H1 (cell line): ENCODE measurements at regions not wholly inside any gene's neighbourhood (a gene's known extent, or its start where the extent isn't known, plus 50 kb on each side); places are given as distances from the start of the nearest gene placed in this dataset.

Source experiments
- CTCF ChIA-PET: fragments of 300-600 bp; sonication (Branson Sonifier 250); formaldehyde crosslinking; loops from one replicate; lab custom pipeline; 2021; ENCODE audit not compliant: partially characterized antibody; lab: Charles Lee
- POLR2A ChIA-PET: fragments of 300-600 bp; sonication (Branson Sonifier 250); formaldehyde crosslinking; loops from one replicate; lab custom pipeline; 2021; ENCODE audit warnings: inconsistent platforms; ENCODE audit not compliant: partially characterized antibody; lab: Charles Lee
- DNase-seq, 2 experiments: peaks; one replicate each; pipeline versions ENCODE4 v3.0.0 to v3.0.0-alpha.2; 2010 to 2022; ENCODE audit warnings: low spot score in 2 of 2, low read depth in 1 of 2, mixed read lengths in 1 of 2
- FAIRE-seq: peaks from 2 replicates; lab custom pipeline; 2011; peaks lifted over from hg19 to GRCh38; lab: Jason Lieb, UNC
- H2AFZ ChIP-seq: 2 replicates; pipeline ENCODE4 v1.8.1; 2012; ENCODE audit warnings: low read length, inconsistent platforms
- H2AK5ac ChIP-seq: 2 replicates; pipeline ENCODE4 v1.6.1; 2013; ENCODE audit warnings: low read depth, low read length
- H2BK120ac ChIP-seq: replicated peaks from 2 replicates; pipeline ENCODE3; 2013; ENCODE audit warnings: low read depth, low read length, inconsistent platforms
- H2BK12ac ChIP-seq: 2 replicates; pipeline ENCODE4 v1.6.1; 2013; ENCODE audit warnings: low read depth, low read length
- H2BK15ac ChIP-seq: 2 replicates; pipeline ENCODE4 v1.6.1; 2013; ENCODE audit warnings: low read length
- H2BK20ac ChIP-seq: 2 replicates; pipeline ENCODE4 v1.6.1; 2013; ENCODE audit warnings: low read length
- H2BK5ac ChIP-seq: 2 replicates; pipeline ENCODE4 v1.6.1; 2013; ENCODE audit warnings: low read depth, low read length
- H3K14ac ChIP-seq: 2 replicates; pipeline ENCODE4 v1.6.1; 2013; ENCODE audit warnings: inconsistent platforms; ENCODE audit not compliant: insufficient read length
- H3K18ac ChIP-seq: 2 replicates; pipeline ENCODE4 v1.6.1; 2013; ENCODE audit warnings: low read length; ENCODE audit errors: extremely low read depth
- H3K23ac ChIP-seq: 2 replicates; pipeline ENCODE4 v1.6.1; 2013; ENCODE audit warnings: inconsistent platforms; ENCODE audit not compliant: insufficient read length
- H3K23me2 ChIP-seq: 2 replicates; pipeline ENCODE4 v1.6.1; 2013; ENCODE audit warnings: low read depth, low read length
- H3K27ac ChIP-seq: 2 replicates; pipeline ENCODE4 v1.6.1; 2011; ENCODE audit warnings: low read depth, low read length, inconsistent platforms
- H3K27me3 ChIP-seq, 4 experiments: replicated peaks in 1 of 4; 1 replicate in 1 of 4; 2 replicates in 3 of 4; pipeline versions ENCODE4 v1.6.1 to v1.8.1; 2011 to 2013; ENCODE audit warnings: low read length in 3 of 4, mild to moderate bottlenecking in 3 of 4, inconsistent platforms in 2 of 4, mixed read lengths in 2 of 4, moderate library complexity in 1 of 4; ENCODE audit not compliant: control insufficient read depth in 3 of 4, insufficient read depth in 3 of 4; ENCODE audit errors: extremely low read depth in 1 of 4
- H3K36me3 ChIP-seq, 4 experiments: 2 replicates each; pipeline versions ENCODE4 v1.6.1 to v1.8.1; 2011 to 2013; ENCODE audit warnings: mild to moderate bottlenecking in 4 of 4, low read length in 3 of 4, moderate library complexity in 2 of 4, control low read depth in 1 of 4, inconsistent platforms in 1 of 4; ENCODE audit not compliant: insufficient read depth in 4 of 4, control insufficient read depth in 2 of 4
- H3K4ac ChIP-seq: replicated peaks from 2 replicates; pipeline ENCODE3; 2013; ENCODE audit warnings: low read length, low read depth, mixed read lengths, inconsistent platforms; ENCODE audit not compliant: insufficient read length
- H3K4me1 ChIP-seq, 4 experiments: replicated peaks in 1 of 4; 1 replicate in 1 of 4; 2 replicates in 3 of 4; pipeline versions ENCODE4 v1.6.1 to v1.8.1; 2011 to 2013; ENCODE audit warnings: low read length in 3 of 4, inconsistent platforms in 2 of 4, mixed read lengths in 1 of 4; ENCODE audit not compliant: insufficient read depth in 4 of 4, control insufficient read depth in 3 of 4
- H3K4me2 ChIP-seq, 2 experiments: 2 replicates each; pipeline versions ENCODE4 v1.6.1 to v1.8.1; 2011 to 2013; ENCODE audit warnings: low read depth in 2 of 2, low read length in 2 of 2, control low read depth in 1 of 2, inconsistent platforms in 1 of 2, mild to moderate bottlenecking in 1 of 2; ENCODE audit not compliant: insufficient read depth in 1 of 2
- H3K4me3 ChIP-seq, 4 experiments: fragments of 200-600, 300-600 bp in 1 of 4; sonication (generic), shearing (Covaris generic), sonication (Bioruptor Twin) in 1 of 4; 2 replicates each; pipeline versions ENCODE4 v1.5.1 to v1.8.1; 2011 to 2016; ENCODE audit warnings: low read length in 4 of 4, low read depth in 3 of 4, control low read depth in 2 of 4, inconsistent platforms in 2 of 4, mild to moderate bottlenecking in 2 of 4, mixed read lengths in 1 of 4, moderate library complexity in 1 of 4; ENCODE audit not compliant: insufficient read depth in 2 of 4; ENCODE audit errors: extremely low read depth in 1 of 4
- H3K56ac ChIP-seq: replicated peaks from 2 replicates; pipeline ENCODE3; 2013; ENCODE audit warnings: low read depth, mild to moderate bottlenecking, mixed read lengths, low read length, inconsistent platforms; ENCODE audit not compliant: insufficient read length
- H3K79me1 ChIP-seq: 2 replicates; pipeline ENCODE4 v1.6.1; 2013; ENCODE audit warnings: low read depth, low read length, control low read depth
- H3K79me2 ChIP-seq, 2 experiments: 2 replicates each; pipeline versions ENCODE4 v1.6.1 to v1.8.1; 2012 to 2013; ENCODE audit warnings: low read length in 2 of 2, mild to moderate bottlenecking in 2 of 2, inconsistent platforms in 1 of 2; ENCODE audit not compliant: insufficient read depth in 2 of 2, control insufficient read depth in 1 of 2
- H3K9ac ChIP-seq, 4 experiments: replicated peaks in 1 of 4; 1 replicate in 1 of 4; 2 replicates in 3 of 4; pipeline versions ENCODE4 v1.6.1 to v1.8.1; 2011 to 2013; ENCODE audit warnings: low read depth in 3 of 4, low read length in 3 of 4, control low read depth in 2 of 4, mild to moderate bottlenecking in 2 of 4, moderate library complexity in 2 of 4, inconsistent platforms in 1 of 4; ENCODE audit errors: extremely low read depth in 1 of 4
- H3K9me3 ChIP-seq, 2 experiments: 2 replicates each; pipeline versions ENCODE4 v1.6.1 to v1.8.1; 2012 to 2013; ENCODE audit warnings: mild to moderate bottlenecking in 2 of 2, moderate library complexity in 2 of 2, control low read depth in 1 of 2, inconsistent platforms in 1 of 2, low read depth in 1 of 2, low read length in 1 of 2, mixed read lengths in 1 of 2; ENCODE audit not compliant: insufficient read depth in 2 of 2
- H4K20me1 ChIP-seq, 2 experiments: replicated peaks in 1 of 2; 2 replicates each; pipeline versions ENCODE3 to v1.8.1; 2011 to 2013; ENCODE audit warnings: inconsistent platforms in 2 of 2, low read length in 2 of 2, mild to moderate bottlenecking in 1 of 2; ENCODE audit not compliant: insufficient read depth in 2 of 2, control insufficient read depth in 1 of 2
- H4K5ac ChIP-seq: 2 replicates; pipeline ENCODE4 v1.6.1; 2013; ENCODE audit warnings: low read length, low read depth, mixed read lengths, inconsistent platforms; ENCODE audit not compliant: insufficient read length
- H4K8ac ChIP-seq: 2 replicates; pipeline ENCODE4 v1.8.0; 2013; ENCODE audit warnings: mild to moderate bottlenecking, moderate library complexity, low read length, inconsistent platforms; ENCODE audit not compliant: insufficient read depth; ENCODE audit errors: extremely low read depth
- H4K91ac ChIP-seq: replicated peaks from 2 replicates; pipeline ENCODE3; 2013; ENCODE audit warnings: low read length, mixed read lengths, inconsistent platforms; ENCODE audit not compliant: insufficient read length
- CHD2 ChIP-seq: IDR thresholded peaks from 2 replicates; pipeline ENCODE4 v1.6.1; 2012; ENCODE audit warnings: low read length, improper control_type of control experiment
- GTF2F1 ChIP-seq: IDR thresholded peaks from 2 replicates; pipeline ENCODE4 v1.6.1; 2012; ENCODE audit warnings: low read depth, low read length, improper control_type of control experiment, borderline replicate concordance
- JUN ChIP-seq: IDR thresholded peaks from 2 replicates; pipeline ENCODE4 v1.6.1; 2011; ENCODE audit warnings: low read depth, mild to moderate bottlenecking, improper control_type of control experiment, low read length
- MAFK ChIP-seq: IDR thresholded peaks from 2 replicates; pipeline ENCODE4 v1.6.1; 2012; ENCODE audit warnings: low read depth, mild to moderate bottlenecking, improper control_type of control experiment, low read length
- PHF8 ChIP-seq: fragments of 200-600 bp; sonication (generic); conservative IDR thresholded peaks from 2 replicates; pipeline ENCODE4 v1.7.1; 2012; ENCODE audit warnings: low read depth, mild to moderate bottlenecking, inconsistent platforms, low read length, moderate library complexity
- POLR2AphosphoS5 ChIP-seq: IDR thresholded peaks from 2 replicates; pipeline ENCODE4 v1.6.1; 2011; ENCODE audit warnings: low read depth, low read length
- RNF2 ChIP-seq: fragments of 200-900, 300-1000 bp; sonication (generic); IDR thresholded peaks from 2 replicates; pipeline ENCODE4 v1.7.1; 2016; ENCODE audit warnings: borderline replicate concordance, low read depth, mild to moderate bottlenecking, antibody characterized with exemption, low read length; ENCODE audit not compliant: poor library complexity, severe bottlenecking; ENCODE audit errors: missing control alignments
- SP2 ChIP-seq: IDR thresholded peaks from 2 replicates; pipeline ENCODE4 v1.6.1; 2012; ENCODE audit warnings: mild to moderate bottlenecking, low read length, inconsistent platforms
- SP4 ChIP-seq: IDR thresholded peaks from 2 replicates; pipeline ENCODE4 v1.6.1; 2012; ENCODE audit warnings: low read length, inconsistent platforms
- SUZ12 ChIP-seq: fragments of 200-600 bp; sonication (generic); IDR thresholded peaks from 2 replicates; pipeline ENCODE4 v1.6.1; 2012; ENCODE audit warnings: mild to moderate bottlenecking, inconsistent platforms, low read length, moderate library complexity, mixed read lengths
- ZNF274 ChIP-seq: IDR thresholded peaks from 2 replicates; pipeline ENCODE4 v1.7.0; 2012; ENCODE audit warnings: low read length, borderline replicate concordance; ENCODE audit errors: extremely low read depth
- WGBS, 2 experiments: shearing (Covaris generic) in 1 of 2; methylation state at CpG; one replicate each; pipeline versions ENCODE4 v1.1.6 to v1.1.7; 2013 to 2015; ENCODE audit warnings: low lambda C conversion rate in 2 of 2, mixed read lengths in 2 of 2, inconsistent platforms in 1 of 2, low coverage in 1 of 2, missing lambda C conversion rate in 1 of 2; ENCODE audit not compliant: insufficient replicate concordance in 2 of 2, insufficient coverage in 1 of 2, insufficient read length in 1 of 2; ENCODE audit errors: extremely low coverage in 1 of 2, missing lambda C conversion rate in 1 of 2; 5-methylcytosine and 5-hydroxymethylcytosine counted together
- TF ChIP-seq, protein P1 (sequence below): IDR thresholded peaks from 2 replicates; pipeline ENCODE4 v1.6.1; 2012; ENCODE audit warnings: inconsistent platforms

DNA sequence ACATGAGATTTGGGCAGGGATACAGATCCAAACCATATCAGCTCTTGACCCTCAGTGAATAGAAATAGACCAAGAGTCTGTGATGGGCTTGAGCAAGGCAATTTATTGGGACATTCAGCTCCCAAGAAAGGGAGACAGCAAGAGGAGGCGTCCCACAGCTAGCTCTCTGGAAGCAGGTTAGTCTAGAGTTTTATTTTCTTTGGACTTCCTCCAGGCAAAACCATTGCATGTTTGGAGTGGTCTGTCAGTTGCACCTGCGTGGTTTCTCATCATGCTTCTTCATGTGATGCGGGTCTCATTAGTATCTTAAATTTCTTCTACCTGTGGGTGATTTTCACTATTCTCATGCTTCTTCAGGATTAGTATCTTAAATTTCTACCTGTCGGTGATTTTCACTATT, 1530.6 kb downstream of the PLA2G4A start:
- Histone ChIP-seq H2BK5ac (no peak overlapping the region), H3K4me3 (no peak overlapping the region), H4K8ac (no peak overlapping the region), H2BK15ac (no peak overlapping the region), H2BK20ac (no peak overlapping the region), H3K23ac (no peak overlapping the region), H3K27me3 (no peaks in the 10 kb centered on the region), H3K23me2 (no peaks in the 10 kb centered on the region), H4K20me1 (no peaks in the 10 kb centered on the region), H3K18ac (no peak overlapping the region), H3K4ac (no peak overlapping the region), H3K9me3 (no peaks in the 10 kb centered on the region; a peak in 1 of 4 replicates), H4K5ac (no peak overlapping the region), H2AK5ac (no peak overlapping the region), H2BK120ac (no peak overlapping the region), H2BK12ac (no peak overlapping the region), H3K36me3 (no peaks in the 10 kb centered on the region), H3K9ac (no peak overlapping the region), H3K79me1 (no peaks in the 10 kb centered on the region), H3K27ac (no peak overlapping the region), H3K4me2 (no peak overlapping the region), H2AFZ (no peak overlapping the region), H3K14ac (no peak overlapping the region), H4K91ac (no peak overlapping the region), H3K4me1 (no peaks in the 10 kb centered on the region), H3K79me2 (no peaks in the 10 kb centered on the region), H3K56ac (no peak overlapping the region)
- ChIA-PET CTCF (interaction anchor here (1.1 kb wide), 1 partner anchor 14 kb away, joined by 3 read pairs; no protein-coding TSS in a partner anchor), POLR2A (no interaction called here)
- FAIRE-seq (no peak), DNase-seq (no peak)
- no peak for TF ChIP-seq JUN
- TF ChIP-seq RNF2 = no peak
- no peak for TF ChIP-seq MAFK
- TF ChIP-seq GTF2F1 = no peak
- TF ChIP-seq SP4 = no peak
- TF ChIP-seq, protein P1, sequence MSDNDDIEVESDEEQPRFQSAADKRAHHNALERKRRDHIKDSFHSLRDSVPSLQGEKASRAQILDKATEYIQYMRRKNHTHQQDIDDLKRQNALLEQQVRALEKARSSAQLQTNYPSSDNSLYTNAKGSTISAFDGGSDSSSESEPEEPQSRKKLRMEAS = no peak
- TF ChIP-seq SP2 = no peak
- no peak for TF ChIP-seq PHF8
- no peak for TF ChIP-seq ZNF274
- TF ChIP-seq POLR2AphosphoS5 = no peak
- no peak for TF ChIP-seq SUZ12
- no peak for TF ChIP-seq CHD2
- 96% methylated on average over 4 of the region's 4 CpGs; no CpG with 5 or more reads in 1 of the 2 experiments for WGBS, 2 experiments
